ENCODE measurements at regions not wholly inside any gene's neighbourhood (a gene's known extent, or its start where the extent isn't known, plus 50 kb on each side); places are given as distances from the start of the nearest gene placed in this dataset.

GRCh38 chr2:234240917-234241316 is 190.4 kb downstream of the SPP2 start:
- no peak for ATAC-seq
- Histone ChIP-seq H3K27me3 (peaks cover 0 to 17% (median 0%) of the 10 kb centered on the region in 7 donors), H3K36me3 (no peaks in the 10 kb centered on the region), H3K9me3 (peaks cover 0 to 13% (median 0%) of the 10 kb centered on the region in 11 donors), H3K27ac (no peak overlapping the region), H3K4me3 (no peak overlapping the region), H3K4me1 (peaks cover 0 to 6% (median 0%) of the 10 kb centered on the region in 9 donors)
- DNase-seq = no peak
- WGBS, 2 donors = 66 to 72% methylated on average over 2 of the region's 2 CpGs
- no peak for TF ChIP-seq CTCF (IDR thresholded peaks at IDR 0.05)
- intact Hi-C loops (cut with DNase I) = no loop called here

GRCh38 chr2:234235191-234235590 is 184.7 kb downstream of the SPP2 start:
- DNase-seq (no peak), ATAC-seq (no peak)
- H3K36me3 ChIP-seq = no peaks in the 10 kb centered on the region
- no peak for TF ChIP-seq CTCF (IDR thresholded peaks at IDR 0.05)
- H3K27ac ChIP-seq = no peak overlapping the region
- intact Hi-C loops (cut with DNase I) = no loop called here
- no peak overlapping the region for H3K4me3 ChIP-seq
- H3K9me3 ChIP-seq = peaks cover 0 to 13% (median 0%) of the 10 kb centered on the region in 11 donors
- no peaks in the 10 kb centered on the region for H3K4me1 ChIP-seq
- H3K27me3 ChIP-seq = peaks cover 0 to 9% (median 0%) of the 10 kb centered on the region in 7 donors

DNA sequence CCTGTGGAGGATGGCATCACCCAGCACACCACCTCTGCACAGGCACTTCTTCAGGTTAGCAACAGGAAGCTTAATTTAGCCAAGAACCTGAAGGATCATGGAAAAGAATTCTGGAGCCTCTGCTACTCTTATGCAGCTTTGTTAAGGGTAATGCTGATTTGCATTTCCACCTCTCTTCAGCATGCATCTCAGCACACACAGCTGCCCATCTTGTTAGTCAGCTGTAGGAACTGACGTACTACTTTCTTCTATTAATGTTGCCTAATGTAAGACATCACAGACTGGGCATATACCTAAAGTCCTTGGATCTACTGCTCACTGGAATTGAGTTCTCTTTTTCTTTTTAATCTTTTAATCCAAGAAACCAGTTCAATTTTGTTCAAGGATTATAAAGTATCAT is 181.0 kb downstream of the SPP2 start:
- ATAC-seq = no peak
- TF ChIP-seq CTCF (IDR thresholded peaks at IDR 0.05) = no peak
- no peak overlapping the region for H3K27ac ChIP-seq
- H3K4me1 ChIP-seq = no peaks in the 10 kb centered on the region
- H3K27me3 ChIP-seq = peaks cover 0 to 11% (median 4%) of the 10 kb centered on the region in 7 donors
- no peak overlapping the region for H3K4me3 ChIP-seq
- no peak for DNase-seq
- intact Hi-C loops (cut with DNase I) = no loop called here
- 64 to 74% methylated on average over 1 of the region's 1 CpG for WGBS, 2 donors
- H3K9me3 ChIP-seq = peaks cover 0 to 3% (median 0%) of the 10 kb centered on the region in 11 donors
- no peaks in the 10 kb centered on the region for H3K36me3 ChIP-seq

DNA sequence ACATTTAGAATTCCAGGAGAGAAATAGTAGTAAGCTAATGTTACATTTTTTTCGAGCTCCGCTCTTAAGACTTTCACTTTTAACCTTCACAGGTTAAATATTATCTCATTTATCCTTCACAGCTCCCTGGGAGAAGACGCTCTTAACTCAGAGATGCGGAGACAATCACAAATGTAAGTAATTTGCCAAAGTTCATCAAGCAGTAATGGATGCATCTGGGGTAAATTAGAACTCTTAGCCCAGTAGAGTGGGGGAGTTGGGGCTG is 168.5 kb downstream of the SPP2 start:
- ATAC-seq (no peak), DNase-seq (no peak)
- Histone ChIP-seq H3K4me3 (no peak overlapping the region), H3K4me1 (no peaks in the 10 kb centered on the region), H3K9me3 (no peaks in the 10 kb centered on the region), H3K27me3 (peaks cover 0 to 18% (median 13%) of the 10 kb centered on the region in 7 donors), H3K27ac (no peak overlapping the region), H3K36me3 (no peaks in the 10 kb centered on the region)
- intact Hi-C loops (cut with DNase I) = no loop called here
- WGBS, 2 donors = 82 to 85% methylated on average over 4 of the region's 4 CpGs
- TF ChIP-seq CTCF (IDR thresholded peaks at IDR 0.05) = no peak

Measured in heart right ventricle (tissue), 16 donors.